Fibroblast of villous mesenchyme (primary cell): ENCODE measurements at regions not wholly inside any gene's neighbourhood (a gene's known extent, or its start where the extent isn't known, plus 50 kb on each side); places are given as distances from the start of the nearest gene placed in this dataset.

Experiments used
- DNase-seq: peaks from one replicate; pipeline ENCODE4 v3.0.0-alpha.2; 2010; ENCODE audit warnings: low read depth
- H3K4me3 ChIP-seq: 2 replicates; pipeline ENCODE4 v1.5.1; 2011; ENCODE audit warnings: low read depth, mild to moderate bottlenecking, low read length
- TF ChIP-seq, protein P1 (sequence below): IDR thresholded peaks from 2 replicates; pipeline ENCODE4 v1.5.1; 2012; ENCODE audit warnings: low read depth, mild to moderate bottlenecking, low read length; ENCODE audit not compliant: insufficient read depth

DNA sequence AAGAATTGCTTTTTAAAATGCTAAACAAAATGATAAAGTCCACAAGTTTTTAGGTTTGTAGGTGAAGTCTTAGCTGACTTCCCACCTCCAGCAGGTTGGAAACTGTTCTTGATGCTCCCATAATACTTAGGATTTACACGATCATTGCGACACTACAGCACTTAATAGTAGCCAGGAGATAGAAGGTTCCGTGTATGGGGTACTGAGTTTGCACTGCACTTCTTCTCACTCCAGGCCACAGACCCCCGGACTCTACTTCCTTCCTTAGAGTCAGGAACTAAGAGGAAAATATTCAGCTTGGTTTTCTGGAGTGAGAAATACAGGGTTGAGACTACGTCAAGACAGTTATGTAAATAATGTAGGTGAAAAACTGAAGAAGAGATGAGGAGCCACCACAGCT is 56.1 kb upstream of the SGK1 start:
- DNase-seq, result no peak
- TF ChIP-seq, protein P1, sequence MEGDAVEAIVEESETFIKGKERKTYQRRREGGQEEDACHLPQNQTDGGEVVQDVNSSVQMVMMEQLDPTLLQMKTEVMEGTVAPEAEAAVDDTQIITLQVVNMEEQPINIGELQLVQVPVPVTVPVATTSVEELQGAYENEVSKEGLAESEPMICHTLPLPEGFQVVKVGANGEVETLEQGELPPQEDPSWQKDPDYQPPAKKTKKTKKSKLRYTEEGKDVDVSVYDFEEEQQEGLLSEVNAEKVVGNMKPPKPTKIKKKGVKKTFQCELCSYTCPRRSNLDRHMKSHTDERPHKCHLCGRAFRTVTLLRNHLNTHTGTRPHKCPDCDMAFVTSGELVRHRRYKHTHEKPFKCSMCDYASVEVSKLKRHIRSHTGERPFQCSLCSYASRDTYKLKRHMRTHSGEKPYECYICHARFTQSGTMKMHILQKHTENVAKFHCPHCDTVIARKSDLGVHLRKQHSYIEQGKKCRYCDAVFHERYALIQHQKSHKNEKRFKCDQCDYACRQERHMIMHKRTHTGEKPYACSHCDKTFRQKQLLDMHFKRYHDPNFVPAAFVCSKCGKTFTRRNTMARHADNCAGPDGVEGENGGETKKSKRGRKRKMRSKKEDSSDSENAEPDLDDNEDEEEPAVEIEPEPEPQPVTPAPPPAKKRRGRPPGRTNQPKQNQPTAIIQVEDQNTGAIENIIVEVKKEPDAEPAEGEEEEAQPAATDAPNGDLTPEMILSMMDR, result no peak
- H3K4me3 ChIP-seq, result no peak overlapping the region

DNA sequence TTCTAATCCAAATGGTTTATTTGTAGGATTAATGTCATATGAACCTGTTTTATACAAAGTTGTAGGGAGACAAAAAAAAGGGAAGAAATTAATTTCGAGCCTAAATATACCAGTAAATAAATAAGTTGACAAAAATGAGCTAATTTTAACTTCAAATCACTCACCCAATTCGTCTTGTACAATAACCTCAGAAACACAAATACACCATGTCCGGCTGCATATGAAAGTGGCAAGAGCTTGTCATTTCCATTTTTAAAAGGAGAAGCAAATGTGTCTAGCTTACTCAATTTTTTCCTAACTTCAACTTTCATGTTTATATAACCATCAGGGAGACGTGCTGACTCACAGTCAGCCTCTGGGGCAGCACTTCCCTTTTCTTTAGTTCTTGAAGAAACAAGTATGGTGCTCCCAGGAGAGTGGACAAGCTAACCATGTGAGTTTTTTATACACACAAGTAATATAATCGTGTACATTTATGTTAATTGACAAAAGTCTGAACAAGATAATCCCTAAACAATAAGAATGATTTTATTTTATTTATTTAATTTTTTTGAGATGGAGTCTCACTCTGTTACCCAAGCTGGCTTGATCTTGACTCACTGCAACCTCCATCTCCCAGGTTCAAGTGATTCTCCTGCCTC is 55.5 kb upstream of the SGK1 start:
- no peak overlapping the region for H3K4me3 ChIP-seq
- TF ChIP-seq, protein P1, result no peak
- DNase-seq, result peak; percentile 93

GRCh38 chr6:134372603-134373281 is 54.8 kb upstream of the SGK1 start:
- DNase-seq, result peak; percentile 88
- TF ChIP-seq, protein P1, result no peak

DNA sequence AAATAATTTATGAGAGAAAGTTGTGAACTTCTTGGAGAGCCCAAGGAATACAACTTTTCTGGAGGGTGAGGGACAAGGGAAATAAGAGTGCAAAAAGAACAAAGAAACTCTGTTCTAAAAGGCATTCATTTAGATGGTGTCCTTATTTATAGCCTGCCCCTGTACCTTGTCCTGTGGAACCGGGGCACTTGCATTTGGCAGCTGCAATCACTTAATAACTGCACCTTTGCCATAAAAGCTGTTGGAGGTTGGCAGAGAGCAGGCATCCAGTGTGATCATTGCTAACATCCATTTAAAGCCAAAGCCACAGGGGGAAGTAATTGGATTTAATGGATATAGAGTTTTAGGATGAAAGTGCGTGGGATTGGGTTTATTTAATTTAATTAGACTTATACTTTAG is 50.8 kb upstream of the SGK1 start:
- TF ChIP-seq, protein P1, result no peak
- no peak overlapping the region for H3K4me3 ChIP-seq
- DNase-seq, result no peak

More at GRCh38 chr6:134372603-134373281, 54.8 kb upstream of the SGK1 start:
- no peak overlapping the region for H3K4me3 ChIP-seq
